ENCODE measurements at regions not wholly inside any gene's neighbourhood (a gene's known extent, or its start where the extent isn't known, plus 50 kb on each side); places are given as distances from the start of the nearest gene placed in this dataset.

- TF ChIP-seq EZH2 (IDR thresholded peaks at IDR 0.05) (no peak), POLR2AphosphoS5 (IDR thresholded peaks at IDR 0.05; ENCODE audit: borderline replicate concordance, low read depth, low read length) (no peak)
These were observed 554.0 kb upstream of the SPRY2 start for GRCh38 chr13:80894917-80895316.

Data from SK-N-MC (cell line).